ENCODE measurements at regions not wholly inside any gene's neighbourhood (a gene's known extent, or its start where the extent isn't known, plus 50 kb on each side); places are given as distances from the start of the nearest gene placed in this dataset.

- intact Hi-C loops (cut with DNase I) = no loop called here
- H3K9me3 ChIP-seq (ENCODE audit: control insufficient read depth in 2 of 3, insufficient read depth in 1 of 3, low read length in 3 of 3) = no peaks in the 10 kb centered on the region
- DNase-seq (no peak), FAIRE-seq (no peak)
- no peak overlapping the region for H3K9ac ChIP-seq (ENCODE audit: low read length in 3 of 3)
- H3K4me3 ChIP-seq (ENCODE audit: low read length in 3 of 3) = no peak overlapping the region
- no peaks in the 10 kb centered on the region for H3K27me3 ChIP-seq (ENCODE audit: control insufficient read depth, insufficient read depth, low read length)
- no peaks in the 10 kb centered on the region for H3K4me1 ChIP-seq (ENCODE audit: control insufficient read depth in 2 of 3, insufficient read depth in 2 of 3, low read depth in 1 of 3, low read length in 3 of 3)
- TF ChIP-seq CTCF (IDR thresholded peaks at IDR 0.05; ENCODE audit: borderline replicate concordance, extremely low read depth, insufficient read depth) = no peak
- H3K36me3 ChIP-seq (ENCODE audit: control insufficient read depth in 2 of 3, insufficient read depth in 3 of 3, low read length in 3 of 3) = no peaks in the 10 kb centered on the region
- no peak overlapping the region for H3K27ac ChIP-seq (ENCODE audit: low read depth in 2 of 2, low read length in 2 of 2)
Observed at GRCh38 chr5:66242050-66242715, 98.1 kb downstream of the SREK1 start.

- DNase-seq (no peak), FAIRE-seq (no peak)
- H3K9me3 ChIP-seq (ENCODE audit: control insufficient read depth in 2 of 3, insufficient read depth in 1 of 3, low read length in 3 of 3) = no peaks in the 10 kb centered on the region
- H3K36me3 ChIP-seq (ENCODE audit: control insufficient read depth in 2 of 3, insufficient read depth in 3 of 3, low read length in 3 of 3) = no peaks in the 10 kb centered on the region
- no peak overlapping the region for H3K27ac ChIP-seq (ENCODE audit: low read depth in 2 of 2, low read length in 2 of 2)
- no peaks in the 10 kb centered on the region for H3K4me1 ChIP-seq (ENCODE audit: control insufficient read depth in 2 of 3, insufficient read depth in 2 of 3, low read depth in 1 of 3, low read length in 3 of 3)
- H3K9ac ChIP-seq (ENCODE audit: low read length in 3 of 3) = no peak overlapping the region
- H3K4me3 ChIP-seq (ENCODE audit: low read length in 3 of 3) = no peak overlapping the region
- TF ChIP-seq CTCF (IDR thresholded peaks at IDR 0.05; ENCODE audit: borderline replicate concordance, extremely low read depth, insufficient read depth) = no peak
- intact Hi-C loops (cut with DNase I) = no loop called here
- no peaks in the 10 kb centered on the region for H3K27me3 ChIP-seq (ENCODE audit: control insufficient read depth, insufficient read depth, low read length)
Observed at GRCh38 chr5:66246608-66247007, 102.5 kb downstream of the SREK1 start.

GRCh38 chr5:66247176-66247960 is 103.3 kb downstream of the SREK1 start:
- TF ChIP-seq CTCF (IDR thresholded peaks at IDR 0.05; ENCODE audit: borderline replicate concordance, extremely low read depth, insufficient read depth) = no peak
- DNase-seq = no peak
- Histone ChIP-seq H3K9me3 (ENCODE audit: control insufficient read depth in 2 of 3, insufficient read depth in 1 of 3, low read length in 3 of 3) (no peaks in the 10 kb centered on the region), H3K4me1 (ENCODE audit: control insufficient read depth in 2 of 3, insufficient read depth in 2 of 3, low read depth in 1 of 3, low read length in 3 of 3) (no peaks in the 10 kb centered on the region), H3K9ac (ENCODE audit: low read length in 3 of 3) (no peak overlapping the region), H3K27me3 (ENCODE audit: control insufficient read depth, insufficient read depth, low read length) (no peaks in the 10 kb centered on the region), H3K27ac (ENCODE audit: low read depth in 2 of 2, low read length in 2 of 2) (no peak overlapping the region), H3K4me3 (ENCODE audit: low read length in 3 of 3) (no peak overlapping the region), H3K36me3 (ENCODE audit: control insufficient read depth in 2 of 3, insufficient read depth in 3 of 3, low read length in 3 of 3) (no peaks in the 10 kb centered on the region)
- FAIRE-seq = no peak
- intact Hi-C loops (cut with DNase I) = no loop called here
